Neuronal stem cell (in vitro differentiated cells): ENCODE measurements at regions not wholly inside any gene's neighbourhood (a gene's known extent, or its start where the extent isn't known, plus 50 kb on each side); places are given as distances from the start of the nearest gene placed in this dataset.

ENCODE experiments used
- DNase-seq: peaks from one replicate; pipeline ENCODE4 v3.0.0-alpha.2; 2013; ENCODE audit warnings: low spot score
- H2AFZ ChIP-seq: one replicate; pipeline ENCODE4 v1.6.1; 2013; ENCODE audit warnings: mild to moderate bottlenecking, low read length, inconsistent platforms
- H2AK5ac ChIP-seq: 2 replicates; pipeline ENCODE4 v1.6.1; 2013; ENCODE audit warnings: low read depth, mild to moderate bottlenecking, inconsistent platforms, low read length, moderate library complexity, mixed read lengths
- H2BK120ac ChIP-seq: 2 replicates; pipeline ENCODE4 v1.6.1; 2013; ENCODE audit warnings: low read depth, mild to moderate bottlenecking, inconsistent platforms, low read length, moderate library complexity, mixed read lengths
- H2BK12ac ChIP-seq: one replicate; pipeline ENCODE4 v1.6.1; 2013; ENCODE audit warnings: low read length, inconsistent platforms
- H2BK15ac ChIP-seq: 2 replicates; pipeline ENCODE4 v1.6.1; 2013; ENCODE audit warnings: mild to moderate bottlenecking, low read length, inconsistent platforms, mixed read lengths
- H2BK5ac ChIP-seq: one replicate; pipeline ENCODE4 v1.6.1; 2013; ENCODE audit warnings: inconsistent platforms, mild to moderate bottlenecking, low read length, moderate library complexity
- H3K14ac ChIP-seq: one replicate; pipeline ENCODE4 v1.6.1; 2013; ENCODE audit warnings: low read length, inconsistent platforms
- H3K18ac ChIP-seq: 2 replicates; pipeline ENCODE4 v1.6.1; 2013; ENCODE audit warnings: low read length, inconsistent platforms
- H3K23ac ChIP-seq: 2 replicates; pipeline ENCODE4 v1.6.1; 2013; ENCODE audit warnings: low read depth, mild to moderate bottlenecking, mixed read lengths, low read length, inconsistent platforms; ENCODE audit not compliant: poor library complexity
- H3K27ac ChIP-seq: replicated peaks from 3 replicates; pipeline ENCODE4 v1.5.1; 2013; ENCODE audit warnings: low read length, inconsistent platforms
- H3K27me3 ChIP-seq, 3 experiments: 2 replicates each; pipeline ENCODE4 v1.6.1; 2013; ENCODE audit warnings: low read length in 3 of 3, mild to moderate bottlenecking in 2 of 3, inconsistent platforms in 1 of 3, low read depth in 1 of 3, mixed read lengths in 1 of 3, moderate library complexity in 1 of 3; ENCODE audit not compliant: control insufficient read depth in 3 of 3, insufficient read depth in 3 of 3
- H3K36me3 ChIP-seq, 2 donors: replicated peaks in 1 of 2; 2 replicates each; pipeline ENCODE4 v1.6.1; 2013; ENCODE audit warnings: low read length in 2 of 2; ENCODE audit not compliant: control insufficient read depth in 2 of 2, insufficient read depth in 2 of 2
- H3K4ac ChIP-seq: 2 replicates; pipeline ENCODE4 v1.6.1; 2013; ENCODE audit warnings: inconsistent platforms, mild to moderate bottlenecking, low read length, moderate library complexity
- H3K4me1 ChIP-seq, 2 donors: 1 replicate in 1 of 2; 2 replicates in 1 of 2; pipeline ENCODE4 v1.6.1; 2013; ENCODE audit warnings: low read length in 2 of 2, low read depth in 1 of 2; ENCODE audit not compliant: control insufficient read depth in 2 of 2, insufficient read depth in 1 of 2
- H3K4me2 ChIP-seq: one replicate; pipeline ENCODE4 v1.6.1; 2013; ENCODE audit warnings: mild to moderate bottlenecking, low read length, inconsistent platforms; ENCODE audit not compliant: insufficient read depth, poor library complexity, severe bottlenecking
- H3K4me3 ChIP-seq, 2 donors: 2 replicates each; pipeline ENCODE4 v1.5.1; 2013; ENCODE audit warnings: low read length in 2 of 2, mild to moderate bottlenecking in 2 of 2, inconsistent platforms in 1 of 2, moderate library complexity in 1 of 2
- H3K79me1 ChIP-seq: one replicate; pipeline ENCODE4 v1.6.1; 2013; ENCODE audit warnings: low read depth, mild to moderate bottlenecking, inconsistent platforms, low read length, moderate library complexity
- H3K9ac ChIP-seq: one replicate; pipeline ENCODE4 v1.6.1; 2013; ENCODE audit warnings: mild to moderate bottlenecking, low read depth, low read length, inconsistent platforms; ENCODE audit not compliant: poor library complexity
- H3K9me3 ChIP-seq, 2 donors: replicated peaks in 1 of 2; 2 replicates each; pipeline versions ENCODE3 to v1.6.1; 2013; ENCODE audit warnings: low read length in 2 of 2, mild to moderate bottlenecking in 2 of 2, inconsistent platforms in 1 of 2, low read depth in 1 of 2, mixed read lengths in 1 of 2, moderate library complexity in 1 of 2; ENCODE audit not compliant: control insufficient read depth in 2 of 2, insufficient read depth in 1 of 2
- H4K8ac ChIP-seq: one replicate; pipeline ENCODE4 v1.6.1; 2013; ENCODE audit warnings: low read depth, mild to moderate bottlenecking, inconsistent platforms, low read length, moderate library complexity
- H4K91ac ChIP-seq: one replicate; pipeline ENCODE4 v1.6.1; 2013; ENCODE audit warnings: low read length, low read depth, mild to moderate bottlenecking, inconsistent platforms; ENCODE audit not compliant: poor library complexity
- WGBS, 2 donors: extraction: QIAGEN DNeasy Blood & Tissue Kit; methylation state at CpG; one replicate each; pipeline ENCODE4 v1.1.7; 2013; ENCODE audit warnings: missing lambda C conversion rate in 2 of 2, mixed read lengths in 1 of 2; ENCODE audit not compliant: insufficient read length in 2 of 2, insufficient replicate concordance in 1 of 2; ENCODE audit errors: extremely low coverage in 2 of 2; 5-methylcytosine and 5-hydroxymethylcytosine counted together

DNA sequence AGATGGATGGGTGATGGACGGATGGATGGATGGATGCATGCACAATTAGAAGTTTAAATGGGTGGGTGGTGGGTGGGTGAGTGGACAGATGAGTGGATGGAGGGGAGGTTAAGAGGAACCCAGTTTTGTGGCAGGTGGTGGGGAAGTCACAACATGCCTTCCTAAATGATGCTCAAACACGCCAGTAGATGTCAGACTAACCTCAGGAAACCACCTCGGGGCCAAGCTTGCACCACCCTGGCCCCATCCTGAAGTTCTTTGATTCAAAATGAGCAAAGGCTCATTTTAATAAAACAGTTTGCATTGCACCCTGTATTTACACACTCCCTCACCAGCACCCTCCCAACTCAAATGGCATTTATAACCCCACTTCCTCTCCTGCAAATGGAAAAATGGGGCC, 91.4 kb upstream of the CACNA1A start:
- H3K18ac ChIP-seq = no peak overlapping the region
- H3K9me3 ChIP-seq = no peaks in the 10 kb centered on the region
- WGBS, 2 donors = no CpG with 5 or more reads among the region's 3 CpGs

DNA sequence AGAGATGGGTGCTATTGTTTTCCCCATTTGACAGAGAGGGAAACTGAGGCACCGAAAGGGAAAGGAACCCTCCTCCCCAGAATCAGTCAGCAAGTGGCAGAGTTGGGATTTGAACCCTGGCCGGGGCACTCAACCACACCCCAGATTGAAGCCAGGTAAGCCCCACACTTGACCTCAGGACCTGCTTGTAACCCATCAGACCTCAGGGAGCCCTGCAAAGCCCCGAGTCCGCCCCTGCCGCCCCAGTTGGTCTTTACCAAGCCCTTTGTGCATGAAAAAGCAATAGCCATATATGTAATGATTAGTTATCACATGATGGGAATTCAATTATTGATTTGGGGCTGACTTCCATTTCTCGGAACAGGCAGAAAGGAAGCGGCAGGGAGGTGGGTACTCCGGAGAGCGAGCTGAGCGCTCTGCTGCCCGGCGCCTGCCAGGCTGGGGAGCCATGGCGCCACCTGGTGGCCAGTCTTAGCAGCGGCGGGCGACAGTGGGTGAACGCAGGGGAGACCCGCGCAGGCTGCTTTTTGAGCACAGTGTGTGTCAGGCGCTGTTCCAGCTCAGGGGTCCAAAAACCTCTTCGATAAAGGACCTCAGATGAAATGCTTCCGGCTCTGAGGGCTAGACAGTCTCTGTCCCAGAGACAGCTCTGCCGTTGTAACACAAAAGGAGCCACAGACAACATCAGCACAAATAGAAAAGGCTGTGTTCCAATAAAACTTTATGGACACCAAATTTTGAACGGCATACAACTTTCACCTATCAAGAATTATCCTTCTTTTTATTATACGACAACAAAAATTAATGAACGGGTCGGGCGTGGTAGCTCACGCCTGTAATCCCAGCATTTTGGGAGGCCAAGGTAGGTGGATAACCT, 82.9 kb upstream of the CACNA1A start:
- Histone ChIP-seq H3K14ac (no peak overlapping the region), H3K4me1 (no peaks in the 10 kb centered on the region), H3K18ac (no peak overlapping the region), H4K91ac (no peak overlapping the region), H2BK15ac (no peak overlapping the region), H3K36me3 (no peaks in the 10 kb centered on the region), H3K4ac (no peak overlapping the region), H3K9ac (no peak overlapping the region), H3K4me3 (no peak overlapping the region), H2BK120ac (no peak overlapping the region), H3K27me3 (no peaks in the 10 kb centered on the region), H3K23ac (no peak overlapping the region), H3K4me2 (peak overlapping the region; percentile 28), H3K27ac (no peak overlapping the region), H2BK5ac (no peak overlapping the region), H3K79me1 (no peaks in the 10 kb centered on the region), H3K9me3 (peaks cover 0 to 2% of the 10 kb centered on the region in 2 donors), H2BK12ac (no peak overlapping the region), H4K8ac (no peak overlapping the region), H2AFZ (peak overlapping the region; percentile 59), H2AK5ac (no peak overlapping the region)
- WGBS, 2 donors = no CpG with 5 or more reads among the region's 29 CpGs
- DNase-seq = peak; percentile 71

More for the DNA sequence above, 91.4 kb upstream of the CACNA1A start:
- Histone ChIP-seq H3K9ac (no peak overlapping the region), H3K27me3 (no peaks in the 10 kb centered on the region), H3K4me1 (no peaks in the 10 kb centered on the region), H2BK12ac (no peak overlapping the region), H3K36me3 (no peaks in the 10 kb centered on the region), H4K91ac (no peak overlapping the region), H2AK5ac (no peak overlapping the region), H3K4me3 (no peak overlapping the region), H3K4me2 (no peak overlapping the region), H4K8ac (no peak overlapping the region), H2BK5ac (no peak overlapping the region), H2BK120ac (no peak overlapping the region), H3K23ac (no peak overlapping the region), H3K4ac (no peak overlapping the region), H2BK15ac (no peak overlapping the region), H2AFZ (no peak overlapping the region), H3K79me1 (no peaks in the 10 kb centered on the region), H3K27ac (no peak overlapping the region), H3K14ac (no peak overlapping the region)
- peak; percentile 62 for DNase-seq

DNA sequence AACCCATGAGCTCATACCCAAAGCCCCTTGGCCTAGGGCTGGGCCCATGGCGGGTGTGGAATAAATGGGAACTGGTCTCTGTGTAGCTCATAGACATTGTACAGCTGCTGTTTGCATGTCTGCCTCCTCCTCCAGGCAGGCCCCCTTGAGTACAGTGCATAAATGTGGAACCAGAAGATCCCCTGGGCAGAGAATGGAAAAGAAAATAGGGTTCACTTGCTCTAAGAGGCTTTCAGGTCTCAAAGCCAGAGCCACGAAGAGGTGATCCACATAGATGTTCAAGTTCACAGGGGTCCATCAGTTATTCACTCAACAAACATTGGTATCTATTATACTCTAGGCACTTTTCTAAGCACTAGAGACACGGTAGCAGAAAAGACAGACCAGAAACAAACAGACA, 79.2 kb upstream of the CACNA1A start:
- no peak overlapping the region for H3K14ac ChIP-seq
- H4K91ac ChIP-seq = no peak overlapping the region
- H2BK5ac ChIP-seq = no peak overlapping the region
- no peak overlapping the region for H3K4ac ChIP-seq
- H3K9me3 ChIP-seq = no peaks in the 10 kb centered on the region
- H3K79me1 ChIP-seq = no peaks in the 10 kb centered on the region
- H3K23ac ChIP-seq = no peak overlapping the region
- H3K36me3 ChIP-seq = no peaks in the 10 kb centered on the region
- H2BK12ac ChIP-seq = no peak overlapping the region
- WGBS, 2 donors = no CpG with 5 or more reads among the region's 3 CpGs
- H2BK120ac ChIP-seq = no peak overlapping the region
- H3K18ac ChIP-seq = no peak overlapping the region
- no peak overlapping the region for H4K8ac ChIP-seq
- H2AFZ ChIP-seq = no peak overlapping the region
- no peak overlapping the region for H3K27ac ChIP-seq
- no peak overlapping the region for H3K4me3 ChIP-seq
- no peak overlapping the region for H3K4me2 ChIP-seq
- H3K4me1 ChIP-seq = no peaks in the 10 kb centered on the region
- H3K9ac ChIP-seq = no peak overlapping the region
- H2BK15ac ChIP-seq = no peak overlapping the region
- no peak for DNase-seq
- no peaks in the 10 kb centered on the region for H3K27me3 ChIP-seq
- no peak overlapping the region for H2AK5ac ChIP-seq

DNA sequence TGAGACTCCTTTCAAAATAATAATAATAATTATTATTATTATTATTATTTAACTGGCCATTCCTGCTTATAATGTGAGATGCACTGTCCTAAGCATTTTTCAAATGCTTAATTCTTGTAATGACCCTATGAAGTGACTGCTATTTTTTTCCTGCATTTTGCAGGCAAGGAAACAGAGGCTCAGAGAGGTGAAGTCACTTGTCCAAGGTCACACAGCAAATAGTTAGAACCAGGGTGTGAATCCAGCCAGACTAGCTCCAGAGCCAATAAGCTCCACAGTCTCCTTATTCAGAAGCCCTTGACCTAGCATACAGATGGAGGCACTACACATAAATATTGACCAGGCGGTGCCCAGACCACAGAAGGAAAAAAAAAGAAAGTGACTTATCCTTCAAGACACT, 77.5 kb upstream of the CACNA1A start:
- Histone ChIP-seq H2BK15ac (no peak overlapping the region), H3K9me3 (no peaks in the 10 kb centered on the region), H3K27me3 (no peaks in the 10 kb centered on the region), H3K4me3 (no peak overlapping the region), H2AK5ac (no peak overlapping the region), H3K14ac (no peak overlapping the region), H2AFZ (no peak overlapping the region), H2BK120ac (no peak overlapping the region), H2BK5ac (no peak overlapping the region), H3K18ac (no peak overlapping the region), H3K27ac (no peak overlapping the region), H3K9ac (no peak overlapping the region), H4K8ac (no peak overlapping the region), H3K4me1 (no peaks in the 10 kb centered on the region), H3K4ac (no peak overlapping the region), H3K79me1 (no peaks in the 10 kb centered on the region), H4K91ac (no peak overlapping the region), H3K36me3 (no peaks in the 10 kb centered on the region), H3K23ac (no peak overlapping the region), H2BK12ac (no peak overlapping the region), H3K4me2 (no peak overlapping the region)
- WGBS, 2 donors = no CpG with 5 or more reads among the region's 1 CpG
- DNase-seq = no peak
